Mucosa of descending colon (tissue), 3 donors: ENCODE measurements at regions not wholly inside any gene's neighbourhood (a gene's known extent, or its start where the extent isn't known, plus 50 kb on each side); places are given as distances from the start of the nearest gene placed in this dataset.

ENCODE experiments used
- ATAC-seq: fragments of 200-7000 bp; cut with Tn5 transposase; one replicate; pipeline ENCODE4 v1.9.1; 2020; ENCODE audit warnings: mild to moderate bottlenecking, moderate library complexity
- DNase-seq, 3 donors: peaks; one replicate each; pipeline ENCODE4 v3.0.0-alpha.2; 2020
- H3K36me3 ChIP-seq: fragments of 200-600 bp; one replicate; pipeline ENCODE4 v1.8.0; 2021; ENCODE audit warnings: low read depth, mild to moderate bottlenecking
- H3K4me1 ChIP-seq: fragments of 200-600 bp; one replicate; pipeline ENCODE4 v1.8.0; 2021; ENCODE audit warnings: low read depth, mild to moderate bottlenecking
- H3K4me3 ChIP-seq: fragments of 200-600 bp; one replicate; pipeline ENCODE4 v1.8.0; 2021; ENCODE audit warnings: mild to moderate bottlenecking
- H3K9me3 ChIP-seq: fragments of 200-600 bp; one replicate; pipeline ENCODE4 v1.8.0; 2021; ENCODE audit warnings: mild to moderate bottlenecking
- CTCF ChIP-seq: fragments of 200-600 bp; IDR thresholded peaks from one replicate; pipeline ENCODE4 v1.8.0; 2022; ENCODE audit warnings: antibody characterized with exemption, mild to moderate bottlenecking
- intact Hi-C, 2 donors: fragments of 100-400 bp; cut with DNase I in 1 of 2; cut with micrococcal nuclease in 1 of 2; formaldehyde crosslinking; loops; one replicate each; pipeline versions ENCODE4 v1.11.0 to v1.11.1; 2022; cut with DNase I, micrococcal nuclease
- donor health status: DM: no; HTN: no; CAD: no; lungs with moderate emphysema.
- donor health status: DM: no; HTN: no; CAD: no.
- donor health status: DM: no; HTN: yes; CAD: no.

GRCh38 chr13:56066321-56066720, 1074.4 kb upstream of the PRR20A start:
- ATAC-seq (no peak), DNase-seq (no peak)
- TF ChIP-seq CTCF = no peak
- intact Hi-C loops = no loop called here
- Histone ChIP-seq H3K36me3 (no peaks in the 10 kb centered on the region), H3K4me1 (no peaks in the 10 kb centered on the region), H3K9me3 (peaks cover 12% of the 10 kb centered on the region), H3K4me3 (no peak overlapping the region)

GRCh38 chr13:56102641-56103040, 1038.1 kb upstream of the PRR20A start:
- H3K4me3 ChIP-seq = no peak overlapping the region
- ATAC-seq = no peak
- no peak for TF ChIP-seq CTCF
- H3K36me3 ChIP-seq = no peaks in the 10 kb centered on the region
- H3K4me1 ChIP-seq = no peaks in the 10 kb centered on the region
- no peak for DNase-seq
- peaks cover 31% of the 10 kb centered on the region for H3K9me3 ChIP-seq
- intact Hi-C loops = no loop called here

- intact Hi-C loops = no loop called here
- Histone ChIP-seq H3K4me1 (no peaks in the 10 kb centered on the region), H3K36me3 (no peaks in the 10 kb centered on the region), H3K9me3 (peaks cover 13% of the 10 kb centered on the region), H3K4me3 (no peak overlapping the region)
- no peak for ATAC-seq
- no peak for TF ChIP-seq CTCF
- no peak for DNase-seq
Measured at GRCh38 chr13:56110751-56111150, 1030.0 kb upstream of the PRR20A start.

- intact Hi-C loops = no loop called here
- Histone ChIP-seq H3K36me3 (no peaks in the 10 kb centered on the region), H3K4me3 (no peak overlapping the region), H3K4me1 (no peaks in the 10 kb centered on the region), H3K9me3 (peaks cover 30% of the 10 kb centered on the region)
- DNase-seq = no peak
- ATAC-seq = no peak
- no peak for TF ChIP-seq CTCF
Measured at GRCh38 chr13:56134524-56134923, 1006.2 kb upstream of the PRR20A start.

GRCh38 chr13:56166864-56167263, 973.9 kb upstream of the PRR20A start:
- H3K4me3 ChIP-seq = no peak overlapping the region
- no peak for DNase-seq
- TF ChIP-seq CTCF = no peak
- ATAC-seq = no peak
- H3K4me1 ChIP-seq = no peaks in the 10 kb centered on the region
- intact Hi-C loops = no loop called here
- H3K36me3 ChIP-seq = no peaks in the 10 kb centered on the region
- peaks cover 42% of the 10 kb centered on the region for H3K9me3 ChIP-seq

GRCh38 chr13:56168581-56168980, 972.1 kb upstream of the PRR20A start:
- Histone ChIP-seq H3K36me3 (no peaks in the 10 kb centered on the region), H3K4me1 (no peaks in the 10 kb centered on the region), H3K9me3 (peaks cover 53% of the 10 kb centered on the region), H3K4me3 (no peak overlapping the region)
- ATAC-seq (no peak), DNase-seq (no peak)
- TF ChIP-seq CTCF = no peak
- intact Hi-C loops = no loop called here
